ENCODE measurements at regions not wholly inside any gene's neighbourhood (a gene's known extent, or its start where the extent isn't known, plus 50 kb on each side); places are given as distances from the start of the nearest gene placed in this dataset.

GRCh38 chr13:39208636-39209035 lies 170.4 kb downstream of the NHLRC3 start:
- POLR2A ChIA-PET = no interaction called here
- no peak for DNase-seq
- no peaks in the 10 kb centered on the region for H3K4me1 Mint-ChIP-seq

GRCh38 chr13:39209731-39210531 lies 171.7 kb downstream of the NHLRC3 start:
- ChIA-PET POLR2A (no interaction called here), CTCF (interaction anchor here (0.7 kb wide), 1 partner anchor 10 kb away, joined by 3 read pairs; no protein-coding TSS in a partner anchor)
- no peaks in the 10 kb centered on the region for H3K9me3 ChIP-seq (ENCODE audit: low read length)
- Mint-ChIP-seq H3K27ac (no peak overlapping the region), H3K9me3 (peaks cover 0 to 2% (median 0%) of the 10 kb centered on the region in 5 donors), H3K36me3 (peaks cover 0 to 2% (median 0%) of the 10 kb centered on the region in 3 donors), H3K4me1 (no peaks in the 10 kb centered on the region), H3K27me3 (peaks cover 0 to 6% of the 10 kb centered on the region in 2 donors), H3K4me3 (no peak overlapping the region)
- H3K4me3 ChIP-seq (ENCODE audit: low read length) = no peak overlapping the region
- no peaks in the 10 kb centered on the region for H3K27me3 ChIP-seq (ENCODE audit: insufficient read depth, low read length, poor library complexity, severe bottlenecking)
- no peak overlapping the region for H3K27ac ChIP-seq (ENCODE audit: low read depth, low read length)
- DNase-seq = no peak
- no peaks in the 10 kb centered on the region for H3K36me3 ChIP-seq (ENCODE audit: insufficient read depth, low read length)
- no peaks in the 10 kb centered on the region for H3K4me1 ChIP-seq (ENCODE audit: insufficient read depth, low read length)

More at GRCh38 chr13:39208636-39209035, 170.4 kb downstream of the NHLRC3 start:
- H3K9me3 Mint-ChIP-seq = peaks cover 0 to 2% (median 0%) of the 10 kb centered on the region in 5 donors
- no peaks in the 10 kb centered on the region for H3K36me3 ChIP-seq (ENCODE audit: insufficient read depth, low read length)
- no peak overlapping the region for H3K27ac ChIP-seq (ENCODE audit: low read depth, low read length)
- peaks cover under 1% of the 10 kb centered on the region in 2 donors for H3K27me3 Mint-ChIP-seq
- no peaks in the 10 kb centered on the region for H3K9me3 ChIP-seq (ENCODE audit: low read length)
- no peaks in the 10 kb centered on the region for H3K27me3 ChIP-seq (ENCODE audit: insufficient read depth, low read length, poor library complexity, severe bottlenecking)
- CTCF ChIA-PET = no interaction called here
- H3K27ac Mint-ChIP-seq = no peak overlapping the region
- peaks cover 0 to 2% (median 0%) of the 10 kb centered on the region in 3 donors for H3K36me3 Mint-ChIP-seq
- H3K4me1 ChIP-seq (ENCODE audit: insufficient read depth, low read length) = no peaks in the 10 kb centered on the region
- no peak overlapping the region for H3K4me3 ChIP-seq (ENCODE audit: low read length)
- H3K4me3 Mint-ChIP-seq = no peak overlapping the region

- no peak overlapping the region for H3K27ac ChIP-seq (ENCODE audit: low read depth, low read length)
- H3K27me3 ChIP-seq (ENCODE audit: insufficient read depth, low read length, poor library complexity, severe bottlenecking) = no peaks in the 10 kb centered on the region
- Mint-ChIP-seq H3K4me1 (no peaks in the 10 kb centered on the region), H3K4me3 (no peak overlapping the region), H3K27me3 (peaks cover 4 to 15% of the 10 kb centered on the region in 2 donors), H3K36me3 (peaks cover 0 to 2% (median 0%) of the 10 kb centered on the region in 3 donors), H3K9me3 (peaks cover 0 to 4% (median 0%) of the 10 kb centered on the region in 5 donors), H3K27ac (no peak overlapping the region)
- no peaks in the 10 kb centered on the region for H3K9me3 ChIP-seq (ENCODE audit: low read length)
- H3K4me3 ChIP-seq (ENCODE audit: low read length) = no peak overlapping the region
- no peak for DNase-seq
- H3K36me3 ChIP-seq (ENCODE audit: insufficient read depth, low read length) = no peaks in the 10 kb centered on the region
- ChIA-PET POLR2A (no interaction called here), CTCF (no interaction called here)
- H3K4me1 ChIP-seq (ENCODE audit: insufficient read depth, low read length) = no peaks in the 10 kb centered on the region
Measured at GRCh38 chr13:39210961-39211534, 172.8 kb downstream of the NHLRC3 start.

GRCh38 chr13:39215971-39216370 lies 177.7 kb downstream of the NHLRC3 start:
- POLR2A ChIA-PET = no interaction called here
- H3K27me3 Mint-ChIP-seq = peaks cover 8 to 16% of the 10 kb centered on the region in 2 donors

DNA sequence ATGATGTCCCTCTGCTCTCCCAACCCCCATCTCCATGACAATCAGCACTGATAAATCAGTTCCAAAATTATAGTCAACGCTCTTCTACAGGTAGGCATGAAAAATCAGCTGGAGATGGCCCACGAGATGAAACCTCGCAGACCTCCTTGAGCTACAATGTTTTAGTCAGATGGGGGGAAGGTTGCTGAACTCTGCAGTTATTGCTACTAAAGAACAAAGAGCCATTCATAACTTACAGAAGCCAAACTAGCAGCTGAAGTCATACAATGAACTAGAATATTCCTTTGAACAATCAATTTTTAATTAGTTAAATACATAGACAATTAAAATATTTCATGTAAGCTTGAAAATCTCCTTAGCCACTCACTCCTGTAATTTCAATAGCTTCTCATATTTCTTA lies 179.2 kb downstream of the NHLRC3 start:
- peaks cover 0 to 9% (median 4%) of the 10 kb centered on the region in 5 donors for H3K9me3 Mint-ChIP-seq
- H3K27ac ChIP-seq (ENCODE audit: low read depth, low read length) = no peak overlapping the region
- no peak overlapping the region for H3K4me3 Mint-ChIP-seq
- H3K4me3 ChIP-seq (ENCODE audit: low read length) = no peak overlapping the region
- H3K27ac Mint-ChIP-seq = no peak overlapping the region
- ChIA-PET POLR2A (no interaction called here), CTCF (interaction anchor here (1.4 kb wide), 1 partner anchor 9 kb away, joined by 4 read pairs; no protein-coding TSS in a partner anchor)
- peaks cover 8 to 16% of the 10 kb centered on the region in 2 donors for H3K27me3 Mint-ChIP-seq
- H3K9me3 ChIP-seq (ENCODE audit: low read length) = no peaks in the 10 kb centered on the region
- peaks cover 0 to 1% (median 0%) of the 10 kb centered on the region in 3 donors for H3K36me3 Mint-ChIP-seq
- H3K4me1 Mint-ChIP-seq = no peaks in the 10 kb centered on the region
- no peaks in the 10 kb centered on the region for H3K27me3 ChIP-seq (ENCODE audit: insufficient read depth, low read length, poor library complexity, severe bottlenecking)
- H3K4me1 ChIP-seq (ENCODE audit: insufficient read depth, low read length) = no peaks in the 10 kb centered on the region
- H3K36me3 ChIP-seq (ENCODE audit: insufficient read depth, low read length) = no peaks in the 10 kb centered on the region
- no peak for DNase-seq

More at GRCh38 chr13:39215971-39216370, 177.7 kb downstream of the NHLRC3 start:
- no peak for DNase-seq
- Mint-ChIP-seq H3K27ac (no peak overlapping the region), H3K4me3 (no peak overlapping the region), H3K4me1 (no peaks in the 10 kb centered on the region), H3K9me3 (peaks cover 0 to 9% (median 4%) of the 10 kb centered on the region in 5 donors), H3K36me3 (peaks cover 0 to 3% (median 0%) of the 10 kb centered on the region in 3 donors)
- Histone ChIP-seq H3K27ac (ENCODE audit: low read depth, low read length) (no peak overlapping the region), H3K9me3 (ENCODE audit: low read length) (no peaks in the 10 kb centered on the region), H3K36me3 (ENCODE audit: insufficient read depth, low read length) (no peaks in the 10 kb centered on the region), H3K27me3 (ENCODE audit: insufficient read depth, low read length, poor library complexity, severe bottlenecking) (no peaks in the 10 kb centered on the region), H3K4me3 (ENCODE audit: low read length) (no peak overlapping the region), H3K4me1 (ENCODE audit: insufficient read depth, low read length) (no peaks in the 10 kb centered on the region)
- CTCF ChIA-PET = interaction anchor here (0.5 to 1.4 kb wide), 3 partner anchors 11 to 21 kb away, joined by 3 to 4 read pairs (median 4); no protein-coding TSS in a partner anchor

DNA sequence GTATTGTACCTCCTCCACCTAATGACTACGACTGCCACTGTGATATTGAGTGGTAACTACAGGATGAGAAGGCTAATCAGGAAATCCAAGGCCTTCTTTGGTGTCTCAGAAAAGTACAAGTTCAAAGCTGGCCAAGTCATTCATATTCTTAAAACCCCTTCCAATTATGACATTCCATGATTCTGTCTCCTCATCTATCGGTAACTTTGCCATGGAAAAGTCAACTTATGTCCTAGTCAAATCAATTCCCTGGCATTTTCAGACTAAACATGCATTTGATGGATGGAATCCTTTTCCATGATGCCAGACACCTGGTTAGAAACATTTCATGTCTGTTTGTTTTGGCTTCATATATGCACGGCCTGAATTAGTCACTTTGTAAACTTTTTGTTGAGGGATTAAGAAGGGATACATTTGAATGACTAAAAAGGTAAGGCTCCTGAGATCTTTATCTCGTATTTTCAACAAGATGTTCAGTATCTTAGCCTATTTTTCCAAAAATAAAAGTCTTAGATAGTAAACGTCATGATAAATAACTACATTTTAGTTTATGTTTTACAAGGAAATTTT lies 186.5 kb downstream of the NHLRC3 start:
- CTCF ChIA-PET = no interaction called here
- Histone ChIP-seq H3K4me3 (ENCODE audit: low read length) (no peak overlapping the region), H3K36me3 (ENCODE audit: insufficient read depth, low read length) (no peaks in the 10 kb centered on the region), H3K27ac (ENCODE audit: low read depth, low read length) (no peak overlapping the region), H3K27me3 (ENCODE audit: insufficient read depth, low read length, poor library complexity, severe bottlenecking) (no peaks in the 10 kb centered on the region), H3K4me1 (ENCODE audit: insufficient read depth, low read length) (no peaks in the 10 kb centered on the region), H3K9me3 (ENCODE audit: low read length) (no peaks in the 10 kb centered on the region)
- Mint-ChIP-seq H3K27ac (no peak overlapping the region), H3K9me3 (peaks cover 0 to 13% (median 2%) of the 10 kb centered on the region in 5 donors), H3K4me3 (no peak overlapping the region), H3K27me3 (peaks cover 6 to 7% of the 10 kb centered on the region in 2 donors), H3K36me3 (no peaks in the 10 kb centered on the region), H3K4me1 (no peaks in the 10 kb centered on the region)
- POLR2A ChIA-PET = no interaction called here
- DNase-seq = no peak

DNA sequence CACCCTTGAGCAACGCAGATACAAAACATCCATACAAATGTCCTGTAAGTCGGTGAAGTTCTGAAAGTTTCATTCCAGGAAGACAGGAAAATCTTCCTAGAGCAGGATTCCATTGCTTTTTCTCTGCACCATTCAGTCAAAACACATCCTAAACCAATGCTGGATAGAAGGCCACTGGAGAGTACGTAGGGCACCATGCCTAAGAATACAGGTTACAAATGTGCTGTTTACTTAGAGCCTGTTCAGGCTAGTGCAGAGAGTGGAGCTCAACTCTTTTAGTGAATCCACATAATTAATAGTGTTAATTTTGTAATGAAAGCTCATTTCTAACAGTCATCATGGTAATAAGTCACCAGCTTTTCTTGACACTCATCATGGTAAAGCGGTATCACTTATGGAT lies 187.6 kb downstream of the NHLRC3 start:
- ChIA-PET POLR2A (no interaction called here), CTCF (no interaction called here)

GRCh38 chr13:39226359-39226758 lies 188.1 kb downstream of the NHLRC3 start:
- ChIA-PET CTCF (interaction anchor here (1.0 kb wide), 1 partner anchor 10 kb away, joined by 4 read pairs; no protein-coding TSS in a partner anchor), POLR2A (no interaction called here)
- Mint-ChIP-seq H3K4me1 (no peaks in the 10 kb centered on the region), H3K27ac (no peak overlapping the region), H3K36me3 (no peaks in the 10 kb centered on the region), H3K4me3 (no peak overlapping the region), H3K9me3 (peaks cover 0 to 5% (median 0%) of the 10 kb centered on the region in 5 donors), H3K27me3 (peaks cover 6 to 10% of the 10 kb centered on the region in 2 donors)
- Histone ChIP-seq H3K4me1 (ENCODE audit: insufficient read depth, low read length) (no peaks in the 10 kb centered on the region), H3K27ac (ENCODE audit: low read depth, low read length) (no peak overlapping the region), H3K4me3 (ENCODE audit: low read length) (no peak overlapping the region), H3K9me3 (ENCODE audit: low read length) (no peaks in the 10 kb centered on the region), H3K27me3 (ENCODE audit: insufficient read depth, low read length, poor library complexity, severe bottlenecking) (no peaks in the 10 kb centered on the region), H3K36me3 (ENCODE audit: insufficient read depth, low read length) (no peaks in the 10 kb centered on the region)
- no peak for DNase-seq

More for the DNA sequence above, 187.6 kb downstream of the NHLRC3 start:
- H3K4me1 ChIP-seq (ENCODE audit: insufficient read depth, low read length) = no peaks in the 10 kb centered on the region
- H3K36me3 Mint-ChIP-seq = no peaks in the 10 kb centered on the region
- no peaks in the 10 kb centered on the region for H3K27me3 ChIP-seq (ENCODE audit: insufficient read depth, low read length, poor library complexity, severe bottlenecking)
- DNase-seq = no peak
- no peaks in the 10 kb centered on the region for H3K36me3 ChIP-seq (ENCODE audit: insufficient read depth, low read length)
- H3K4me3 ChIP-seq (ENCODE audit: low read length) = no peak overlapping the region
- peaks cover 0 to 5% (median 0%) of the 10 kb centered on the region in 5 donors for H3K9me3 Mint-ChIP-seq
- H3K27ac Mint-ChIP-seq = no peak overlapping the region
- no peaks in the 10 kb centered on the region for H3K4me1 Mint-ChIP-seq
- peaks cover 6 to 10% of the 10 kb centered on the region in 2 donors for H3K27me3 Mint-ChIP-seq
- H3K9me3 ChIP-seq (ENCODE audit: low read length) = no peaks in the 10 kb centered on the region
- no peak overlapping the region for H3K4me3 Mint-ChIP-seq
- H3K27ac ChIP-seq (ENCODE audit: low read depth, low read length) = no peak overlapping the region
